ENCODE measurements at regions not wholly inside any gene's neighbourhood (a gene's known extent, or its start where the extent isn't known, plus 50 kb on each side); places are given as distances from the start of the nearest gene placed in this dataset.

- Histone ChIP-seq H4K5ac (ENCODE audit: insufficient read length, low read depth, low read length) (no peak overlapping the region), H3K9ac (replicated peaks in 1 of 4; ENCODE audit: extremely low read depth in 1 of 4, low read depth in 3 of 4, low read length in 3 of 4) (no peak overlapping the region), H4K20me1 (replicated peaks in 1 of 2; ENCODE audit: control insufficient read depth in 1 of 2, insufficient read depth in 2 of 2, low read length in 2 of 2) (no peaks in the 10 kb centered on the region), H3K79me1 (ENCODE audit: low read depth, low read length) (no peaks in the 10 kb centered on the region), H3K4me2 (ENCODE audit: insufficient read depth in 1 of 2, low read depth in 2 of 2, low read length in 2 of 2) (no peak overlapping the region), H3K27ac (ENCODE audit: low read depth, low read length) (no peak overlapping the region), H2BK15ac (ENCODE audit: low read length) (no peak overlapping the region), H2BK20ac (ENCODE audit: low read length) (no peak overlapping the region), H3K79me2 (ENCODE audit: control insufficient read depth in 1 of 2, insufficient read depth in 2 of 2, low read length in 2 of 2) (no peaks in the 10 kb centered on the region), H3K27me3 (replicated peaks in 1 of 4; ENCODE audit: control insufficient read depth in 3 of 4, extremely low read depth in 1 of 4, insufficient read depth in 3 of 4, low read length in 3 of 4) (no peaks in the 10 kb centered on the region), H3K36me3 (ENCODE audit: control insufficient read depth in 2 of 4, insufficient read depth in 4 of 4, low read length in 3 of 4) (no peaks in the 10 kb centered on the region), H4K91ac (replicated peaks; ENCODE audit: insufficient read length, low read length) (no peak overlapping the region), H3K18ac (ENCODE audit: extremely low read depth, low read length) (no peak overlapping the region), H3K23ac (ENCODE audit: insufficient read length) (no peak overlapping the region), H3K4me3 (ENCODE audit: extremely low read depth in 1 of 4, insufficient read depth in 2 of 4, low read depth in 3 of 4, low read length in 4 of 4) (no peak overlapping the region), H3K14ac (ENCODE audit: insufficient read length) (no peak overlapping the region), H3K23me2 (ENCODE audit: low read depth, low read length) (no peaks in the 10 kb centered on the region), H2AK5ac (ENCODE audit: low read depth, low read length) (no peak overlapping the region), H3K4ac (replicated peaks; ENCODE audit: insufficient read length, low read depth, low read length) (no peak overlapping the region), H3K4me1 (replicated peaks in 1 of 4; ENCODE audit: control insufficient read depth in 3 of 4, insufficient read depth in 4 of 4, low read length in 3 of 4) (no peaks in the 10 kb centered on the region), H2BK12ac (ENCODE audit: low read depth, low read length) (no peak overlapping the region), H2BK120ac (replicated peaks; ENCODE audit: low read depth, low read length) (no peak overlapping the region), H2BK5ac (ENCODE audit: low read depth, low read length) (no peak overlapping the region), H3K56ac (replicated peaks; ENCODE audit: insufficient read length, low read depth, low read length) (no peak overlapping the region), H4K8ac (ENCODE audit: extremely low read depth, insufficient read depth, low read length) (no peak overlapping the region), H3K9me3 (ENCODE audit: insufficient read depth in 2 of 2, low read depth in 1 of 2, low read length in 1 of 2) (0 out of 4 replicates have a peak, but pooled peaks cover 0 to 5% of the 10 kb centered on the region in 2 experiments), H2AFZ (ENCODE audit: low read length) (no peak overlapping the region)
- FAIRE-seq (no peak), DNase-seq (ENCODE audit: low read depth in 1 of 2, low spot score in 2 of 2) (no peak)
- POLR2A ChIA-PET (ENCODE audit: partially characterized antibody), result no interaction called here
- CTCF ChIA-PET (ENCODE audit: partially characterized antibody), result interaction anchor here (0.8 to 1.0 kb wide), 2 partner anchors 216 to 623 kb away, joined by 3 to 4 read pairs; no protein-coding TSS in a partner anchor
- 89% methylated on average over 4 of the region's 4 CpGs; no CpG with 5 or more reads in 1 of the 2 experiments for WGBS, 2 experiments (ENCODE audit: extremely low coverage in 1 of 2, insufficient coverage in 1 of 2, insufficient read length in 1 of 2, insufficient replicate concordance in 2 of 2, low coverage in 1 of 2, low lambda C conversion rate in 2 of 2, missing lambda C conversion rate in 1 of 2)
- TF ChIP-seq POU5F1 (IDR thresholded peaks at IDR 0.05; ENCODE audit: low read depth, low read length) (no peak), EGR1 (IDR thresholded peaks at IDR 0.05; ENCODE audit: borderline replicate concordance, low read depth, low read length) (no peak), RAD21 (IDR thresholded peaks at IDR 0.05 in 1 of 2, conservative IDR thresholded peaks at IDR 0.05 in 1 of 2; ENCODE audit: low read depth in 2 of 2, low read length in 2 of 2) (no peak), ASH2L (IDR thresholded peaks at IDR 0.05; ENCODE audit: low read length) (no peak), TBP (IDR thresholded peaks at IDR 0.05; ENCODE audit: low read depth, low read length) (no peak), BACH1 (IDR thresholded peaks at IDR 0.05; ENCODE audit: low read length) (no peak), KDM5A (IDR thresholded peaks at IDR 0.05; ENCODE audit: low read length) (no peak), POLR2AphosphoS5 (IDR thresholded peaks at IDR 0.05; ENCODE audit: low read depth, low read length) (no peak), CHD2 (IDR thresholded peaks at IDR 0.05; ENCODE audit: low read length) (no peak), EZH2 (IDR thresholded peaks at IDR 0.05; ENCODE audit: low read depth, low read length, severe bottlenecking) (no peak), ATF3 (IDR thresholded peaks at IDR 0.05; ENCODE audit: insufficient read depth, low read depth, low read length) (no peak), PHF8 (conservative IDR thresholded peaks at IDR 0.05; ENCODE audit: low read depth, low read length) (no peak), SIX5 (IDR thresholded peaks at IDR 0.05; ENCODE audit: low read depth, low read length) (no peak), GTF2F1 (IDR thresholded peaks at IDR 0.05; ENCODE audit: borderline replicate concordance, low read depth, low read length) (no peak)
Measured at GRCh38 chr10:23917251-23917840, 291.6 kb upstream of the KIAA1217 start.
